Activated T-helper 1 cell treated with Interleukin-2 at 50 U/mL for 16 hours (primary cell): ENCODE measurements at regions not wholly inside any gene's neighbourhood (a gene's known extent, or its start where the extent isn't known, plus 50 kb on each side); places are given as distances from the start of the nearest gene placed in this dataset.
"Not testable (repeated sequence)": the region's sequence is repeated elsewhere in the genome, so short reads cannot be mapped to it uniquely, and the experiment has no call there.

Experiments used
- DNase-seq: peaks from one replicate; pipeline ENCODE4 v3.0.0-alpha.2; 2020; ENCODE audit warnings: low read depth

DNA sequence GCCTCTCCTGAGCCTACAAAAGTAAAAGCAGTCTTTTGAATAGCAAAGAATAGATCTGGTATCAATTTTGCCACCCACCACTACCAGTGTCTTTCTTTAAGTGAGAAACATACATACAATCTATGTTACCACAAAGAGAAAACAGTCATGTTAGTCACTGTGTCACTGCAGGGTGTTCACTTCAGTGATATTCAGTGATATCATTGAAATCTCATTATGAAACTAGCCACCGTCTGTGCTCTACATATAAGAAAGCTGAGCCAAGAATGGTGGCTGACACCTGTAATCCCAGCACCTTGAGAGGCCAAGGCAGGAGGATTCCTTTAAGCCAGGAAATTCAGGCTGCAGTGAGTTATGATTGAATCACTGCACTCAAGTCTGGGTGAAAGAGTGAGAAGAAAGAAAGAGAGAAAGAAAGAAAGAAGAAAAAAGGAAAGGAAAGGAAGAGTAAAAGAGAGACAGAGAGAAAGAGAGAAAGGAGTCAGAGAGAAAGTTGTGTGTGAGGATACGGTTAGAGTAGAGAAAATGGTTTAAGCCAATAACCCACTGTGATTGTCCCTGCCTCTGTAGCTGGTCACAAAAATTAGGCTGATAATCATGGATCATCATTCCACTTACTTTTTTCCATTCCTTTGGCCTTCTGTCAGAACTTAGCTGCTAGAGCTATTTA lies 847.1 kb downstream of the FAM181B start:
- DNase-seq, result no peak

DNA sequence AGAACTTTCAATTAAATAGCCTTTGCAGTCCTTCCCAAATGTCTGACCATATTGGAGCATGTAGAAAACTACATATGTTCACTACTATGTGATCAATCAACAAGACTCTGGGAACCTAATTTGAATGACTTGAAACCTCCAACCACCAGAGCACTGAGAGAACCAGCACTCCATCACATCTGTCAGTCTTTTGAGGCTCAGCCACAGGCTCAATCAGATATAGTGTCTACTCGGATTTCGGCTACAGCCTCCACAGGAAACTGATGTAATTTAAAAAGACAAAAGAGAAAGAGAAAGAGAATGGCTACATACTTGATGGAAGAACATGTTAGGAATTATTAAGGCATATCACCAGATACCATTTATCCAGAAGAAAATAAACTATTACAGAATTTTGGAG lies 859.0 kb downstream of the FAM181B start:
- no peak for DNase-seq

DNA sequence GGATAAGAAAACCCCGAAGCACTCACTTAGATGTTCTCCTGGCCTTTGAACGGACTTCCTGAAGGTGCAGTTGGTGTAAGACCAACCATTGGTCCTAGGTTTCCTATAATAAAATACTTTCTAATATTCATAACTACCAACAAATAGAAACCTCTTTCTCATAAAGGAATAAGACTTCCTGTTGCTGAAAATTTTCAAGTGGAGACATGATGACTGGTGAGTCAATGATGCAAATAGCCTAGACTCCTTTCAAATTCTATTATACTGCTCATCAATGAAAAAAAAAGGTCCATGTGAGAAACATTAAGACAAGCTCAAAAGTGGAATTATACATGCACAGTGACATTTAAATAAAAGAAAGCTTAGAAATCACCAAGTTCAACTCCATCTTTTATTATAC lies 862.8 kb downstream of the FAM181B start:
- DNase-seq, result no peak

DNA sequence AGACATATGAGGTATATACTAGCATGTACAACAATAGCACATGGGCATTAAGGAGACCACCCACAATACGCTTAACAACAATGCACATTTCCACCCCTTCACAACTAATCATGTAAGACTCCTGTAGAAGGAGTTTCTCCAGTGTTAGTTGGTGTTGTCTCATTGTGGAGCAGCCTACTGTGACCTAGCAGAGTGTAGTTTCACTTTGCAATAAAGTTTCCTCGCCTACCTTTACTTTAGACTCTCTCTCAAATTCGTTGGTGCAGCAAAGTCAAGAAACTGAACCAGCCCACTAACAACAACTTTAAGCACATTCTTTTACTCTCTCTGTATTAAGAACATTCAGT lies 863.6 kb downstream of the FAM181B start:
- no peak for DNase-seq

DNA sequence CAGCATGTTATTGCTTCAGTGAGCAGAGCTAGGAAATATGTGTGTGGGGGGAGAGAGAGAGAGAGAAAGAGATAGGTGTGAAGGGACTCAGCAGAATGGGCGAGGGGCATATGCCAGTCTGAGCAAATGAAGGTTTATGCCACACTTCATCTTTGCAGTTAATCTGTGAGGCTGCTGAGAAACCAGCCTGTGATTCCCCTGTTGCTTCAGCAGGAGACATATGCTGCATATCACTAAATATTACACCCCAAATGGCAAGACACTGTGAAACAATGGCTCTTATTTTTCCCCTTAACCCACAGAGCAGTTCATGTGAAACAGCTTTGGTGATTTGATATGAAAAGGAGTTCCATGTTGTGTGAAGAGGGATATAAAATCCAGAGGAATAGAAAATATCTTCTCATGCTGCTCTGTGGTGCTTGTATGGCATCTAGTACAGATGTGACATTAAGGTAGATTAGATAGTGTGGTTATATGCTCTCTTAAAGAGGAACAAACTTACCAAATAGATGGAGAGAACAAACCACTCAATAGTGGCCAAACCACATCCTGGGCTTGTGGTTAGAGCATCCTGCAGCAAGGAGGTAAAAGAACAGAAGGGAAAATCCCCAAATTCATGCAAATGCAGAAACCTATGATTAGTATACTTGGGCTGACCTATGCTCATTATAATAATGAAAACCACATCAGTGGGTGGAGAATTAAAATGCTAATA lies 864.2 kb downstream of the FAM181B start:
- DNase-seq, result peak; percentile 62

DNA sequence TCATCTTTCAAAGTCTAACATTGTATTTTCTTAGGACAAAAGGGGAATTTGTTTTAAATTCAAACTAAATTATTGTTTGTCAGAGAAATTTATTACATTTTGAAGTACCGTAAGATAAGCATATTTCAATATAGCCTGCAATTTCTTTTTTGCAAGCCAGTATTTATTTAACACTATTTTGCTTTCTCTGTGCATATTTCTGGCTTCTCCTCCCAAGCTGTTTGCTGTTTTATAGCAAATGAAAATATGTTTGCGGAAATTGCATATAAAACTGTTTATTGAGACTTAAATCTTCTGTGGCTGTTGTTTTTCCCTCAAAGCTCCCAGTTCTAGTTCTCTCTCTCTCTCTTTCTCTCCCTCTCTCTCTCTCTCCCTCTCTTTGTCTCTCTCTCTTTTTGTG lies 866.8 kb downstream of the FAM181B start:
- DNase-seq, result no peak

DNA sequence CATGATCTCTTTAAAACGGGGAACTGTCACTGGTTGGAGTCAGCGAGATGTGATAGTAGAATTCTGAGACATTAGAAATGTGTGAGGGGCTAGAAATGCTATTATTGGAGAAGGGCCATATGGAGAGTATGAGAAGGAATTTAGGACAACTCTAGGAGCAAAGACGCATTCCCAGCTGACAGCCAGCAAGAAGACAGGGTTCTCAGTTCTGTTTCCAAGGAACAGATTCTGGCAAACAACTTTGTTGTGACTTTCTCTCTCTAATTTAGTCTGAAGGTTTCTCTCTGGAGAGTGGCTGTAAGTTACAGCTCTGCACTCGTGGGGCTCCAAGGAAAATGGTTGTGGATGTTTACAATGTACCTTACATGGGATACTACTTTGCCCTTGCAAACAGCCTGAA lies 876.3 kb downstream of the FAM181B start:
- DNase-seq, result no peak

DNA sequence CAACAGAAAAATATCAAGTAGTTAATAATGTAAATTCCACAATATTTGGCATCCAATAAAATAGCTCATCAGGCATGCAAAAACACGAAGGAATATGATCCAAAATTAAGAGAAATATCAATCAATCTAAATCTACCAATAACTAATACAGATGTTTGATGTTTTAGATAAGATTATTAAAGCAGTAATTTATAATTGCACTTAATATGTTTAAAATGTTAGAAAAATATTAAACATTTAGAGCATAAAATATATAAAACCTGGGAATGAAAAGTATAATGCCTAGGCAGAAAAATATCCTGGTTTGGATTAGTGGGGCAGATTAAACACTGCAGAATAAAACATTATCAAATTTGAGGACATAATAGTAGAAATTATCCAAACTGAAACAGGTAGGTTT lies 879.9 kb downstream of the FAM181B start:
- no peak for DNase-seq

DNA sequence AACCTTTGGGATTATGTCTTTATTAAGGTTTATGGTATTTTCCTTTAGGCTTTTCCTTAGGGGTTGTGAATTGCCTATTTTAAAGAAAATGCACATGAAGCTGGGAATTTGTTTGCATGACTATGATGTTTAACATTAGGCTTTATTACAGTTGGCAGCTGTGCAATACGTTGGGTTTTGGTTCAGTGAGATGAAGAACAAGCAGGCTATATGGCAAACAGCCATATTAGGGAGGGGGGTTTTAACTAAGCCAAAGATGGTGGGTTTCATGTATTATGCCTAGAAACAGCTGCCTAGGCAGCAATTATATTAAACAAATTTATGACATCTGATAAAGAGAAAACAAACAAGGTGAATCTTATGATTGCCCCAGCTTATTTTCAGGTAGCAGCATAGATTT lies 880.8 kb downstream of the FAM181B start:
- DNase-seq, result no peak

DNA sequence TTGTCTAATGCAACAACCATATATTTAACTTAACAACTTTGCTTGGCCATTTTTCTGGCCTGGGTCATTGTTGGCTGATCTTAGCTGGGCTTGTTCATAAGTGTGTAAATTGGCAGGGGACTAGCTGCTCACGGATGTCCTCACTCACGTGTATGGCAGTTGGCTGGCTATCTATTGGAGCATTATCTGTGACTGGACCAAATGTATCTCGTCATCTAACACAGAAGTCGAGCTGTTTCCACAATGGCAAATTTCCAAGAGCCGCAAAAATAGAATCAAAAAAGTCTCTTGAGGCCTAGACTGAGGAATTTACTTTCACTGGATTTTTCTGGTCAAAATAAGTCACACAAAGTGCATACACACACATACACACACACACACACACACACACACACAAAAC lies 893.3 kb downstream of the FAM181B start:
- no peak for DNase-seq

DNA sequence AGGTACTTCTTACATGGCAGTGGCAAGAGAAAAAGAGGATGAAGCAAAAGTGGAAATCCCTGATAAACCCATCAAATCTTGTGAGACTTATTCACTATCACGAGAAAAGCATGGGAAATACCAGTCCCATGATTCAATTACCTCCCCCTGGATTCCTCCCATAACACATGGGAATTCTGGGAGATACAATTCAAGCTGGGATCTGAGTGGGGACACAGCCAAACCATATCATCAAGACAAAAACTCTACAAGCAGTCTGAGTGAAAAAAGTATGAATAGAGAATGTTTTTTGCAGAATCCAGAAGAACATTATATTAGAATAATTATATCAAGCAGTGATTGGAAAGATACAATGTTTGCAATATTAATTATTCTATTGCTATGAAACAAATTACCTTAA lies 893.7 kb downstream of the FAM181B start:
- no peak for DNase-seq

DNA sequence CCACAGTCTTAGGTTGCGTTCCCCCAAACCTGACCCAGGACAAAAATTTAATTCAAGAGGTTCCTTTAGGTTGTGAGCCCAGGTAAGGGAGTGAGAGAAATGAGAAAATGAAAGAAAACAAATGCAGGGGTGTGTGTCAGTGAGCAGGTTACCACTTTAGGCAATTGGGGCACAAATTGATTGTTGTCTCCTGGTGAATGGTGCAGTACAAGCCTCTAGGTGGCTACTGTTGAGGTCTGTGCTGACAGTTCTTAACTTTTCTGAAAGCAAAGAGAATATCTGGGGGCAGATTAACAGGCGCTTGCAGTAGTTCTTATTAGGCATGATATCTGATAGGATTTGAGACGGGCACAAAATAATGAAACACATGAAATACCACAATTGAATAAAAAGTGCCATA lies 894.6 kb downstream of the FAM181B start:
- DNase-seq, result no peak

DNA sequence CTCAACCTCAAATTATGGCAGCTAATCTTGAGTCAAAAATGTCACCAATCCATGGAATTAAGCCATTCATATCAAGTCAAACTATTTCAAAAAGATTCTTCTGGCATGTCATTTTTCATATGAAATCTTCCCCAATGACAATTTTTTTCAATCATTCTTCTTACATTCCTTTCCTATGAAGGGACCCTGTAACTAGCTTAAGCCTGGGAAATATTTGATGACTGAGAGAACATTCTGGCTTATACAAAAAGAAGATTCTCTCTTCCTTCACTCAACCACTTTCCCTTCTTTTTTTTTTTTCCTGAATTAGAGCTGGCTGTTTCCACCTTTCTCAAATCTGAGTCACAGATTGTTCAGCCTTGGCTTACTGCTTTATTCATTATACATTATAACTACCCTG lies 903.7 kb downstream of the FAM181B start:
- no peak for DNase-seq

DNA sequence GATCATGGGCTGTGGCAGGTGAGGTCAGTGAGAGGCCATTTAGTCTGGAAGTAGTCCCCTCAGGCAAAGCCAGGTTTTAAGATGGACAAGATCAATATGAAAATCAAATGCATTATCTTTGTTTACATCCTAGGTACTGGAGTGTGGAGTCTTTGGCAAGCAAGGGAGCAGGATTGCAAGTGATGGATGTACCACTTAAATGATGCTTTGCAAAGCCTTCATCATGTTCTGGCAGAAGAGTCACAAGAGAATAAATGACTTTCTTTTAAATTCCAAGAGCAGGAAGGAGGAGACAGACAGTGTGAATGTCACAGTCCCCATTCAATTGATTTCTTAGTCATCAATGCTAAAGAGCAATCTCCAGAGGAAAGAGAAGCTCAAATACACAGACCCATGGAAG lies 908.3 kb downstream of the FAM181B start:
- no peak for DNase-seq

DNA sequence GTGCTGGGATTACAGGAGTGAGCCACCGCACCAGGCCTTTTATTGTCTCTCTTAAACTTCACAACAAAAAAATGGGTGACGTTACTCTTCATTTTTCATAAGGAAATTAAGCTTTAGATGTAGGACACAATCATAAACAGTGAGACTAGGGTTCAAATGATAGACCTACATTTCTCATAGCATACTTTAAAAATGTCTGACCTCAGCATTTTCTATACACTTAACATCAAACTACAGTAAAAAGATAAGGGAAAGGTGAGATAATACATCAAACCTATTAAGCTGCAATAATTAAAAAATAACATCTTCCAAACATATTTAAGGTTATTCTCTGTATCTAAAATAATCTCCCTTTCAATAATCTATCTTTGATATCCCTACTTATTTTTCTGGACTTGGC lies 914.2 kb downstream of the FAM181B start:
- DNase-seq, result no peak

DNA sequence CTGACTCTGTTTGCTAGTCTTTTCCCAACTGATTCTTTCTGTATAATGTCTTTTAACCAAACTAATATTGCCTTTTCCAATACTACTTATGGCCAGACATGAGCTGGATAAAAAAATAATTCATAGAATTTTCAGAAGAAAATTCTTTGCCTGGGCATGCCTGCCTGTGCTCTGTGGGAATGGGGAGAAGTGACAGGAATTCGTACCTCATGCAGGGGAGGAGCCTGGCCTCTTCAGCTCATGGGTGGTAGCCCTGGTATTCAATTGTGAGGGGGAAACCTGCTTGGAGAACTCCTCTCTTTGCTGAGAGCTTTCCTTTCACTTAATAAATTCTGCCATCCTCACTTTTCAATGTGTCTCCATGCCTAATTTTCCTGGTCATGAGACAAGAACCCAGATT lies 928.8 kb downstream of the FAM181B start:
- DNase-seq, result no peak

DNA sequence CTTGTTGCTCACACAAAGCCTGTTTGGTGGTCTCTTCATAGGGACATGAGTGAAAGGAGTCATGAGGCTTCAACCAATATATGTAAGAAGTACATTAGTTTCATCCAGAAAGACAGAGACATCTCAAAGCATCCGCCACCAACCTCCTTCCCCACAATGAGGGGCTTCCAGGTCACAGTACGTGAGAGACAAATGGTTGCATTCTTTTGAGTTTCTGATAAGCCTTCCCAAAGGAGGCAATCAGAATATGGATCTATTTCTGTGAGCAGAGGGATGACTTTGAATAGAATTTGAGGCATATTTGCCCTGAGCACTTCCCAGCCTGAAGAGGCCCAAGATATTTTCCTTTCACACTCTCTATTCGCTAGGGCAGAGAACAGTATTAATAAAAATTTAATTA lies 931.1 kb downstream of the FAM181B start:
- no peak for DNase-seq

DNA sequence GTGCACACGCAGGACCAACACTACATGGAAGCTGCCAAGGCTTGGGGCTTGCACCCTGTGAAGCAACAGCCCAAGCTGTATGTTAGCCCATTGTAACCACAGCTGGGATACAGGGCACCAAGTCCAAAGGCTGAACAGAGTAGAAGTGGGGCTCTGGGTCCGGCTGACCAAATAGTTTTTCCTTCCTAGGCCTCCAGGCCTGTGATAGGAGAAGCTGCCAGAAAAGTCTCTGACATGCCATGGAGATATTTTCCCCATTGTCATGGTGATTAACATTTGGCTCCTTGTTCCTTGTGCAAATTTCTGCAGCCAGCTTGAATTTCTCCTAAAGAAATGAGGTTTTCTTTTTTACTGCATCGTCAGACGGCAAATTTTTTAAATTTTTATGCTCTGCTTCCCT lies 941.2 kb downstream of the FAM181B start:
- no peak for DNase-seq

DNA sequence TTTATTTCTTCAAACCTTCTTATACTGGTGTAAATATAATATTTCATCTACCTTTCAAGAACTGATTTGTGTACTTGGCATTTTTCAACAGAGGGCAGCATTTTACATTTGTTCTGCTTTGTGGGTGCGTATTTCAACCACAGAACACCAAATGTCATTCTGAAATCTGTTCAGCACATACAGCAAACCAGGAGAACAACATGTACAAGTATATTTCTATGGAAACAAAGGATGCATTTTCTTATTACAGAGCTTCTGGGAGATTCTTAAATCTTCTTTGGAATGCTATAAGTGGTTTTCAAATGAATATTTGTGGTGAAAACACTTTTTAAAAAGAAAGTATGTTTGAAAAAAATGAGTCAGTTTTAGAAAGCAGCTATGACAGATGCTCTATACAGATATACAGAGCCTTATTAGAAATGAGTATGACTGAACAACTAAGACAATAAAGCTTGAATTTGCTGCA lies 946.0 kb downstream of the FAM181B start:
- DNase-seq, result no peak

DNA sequence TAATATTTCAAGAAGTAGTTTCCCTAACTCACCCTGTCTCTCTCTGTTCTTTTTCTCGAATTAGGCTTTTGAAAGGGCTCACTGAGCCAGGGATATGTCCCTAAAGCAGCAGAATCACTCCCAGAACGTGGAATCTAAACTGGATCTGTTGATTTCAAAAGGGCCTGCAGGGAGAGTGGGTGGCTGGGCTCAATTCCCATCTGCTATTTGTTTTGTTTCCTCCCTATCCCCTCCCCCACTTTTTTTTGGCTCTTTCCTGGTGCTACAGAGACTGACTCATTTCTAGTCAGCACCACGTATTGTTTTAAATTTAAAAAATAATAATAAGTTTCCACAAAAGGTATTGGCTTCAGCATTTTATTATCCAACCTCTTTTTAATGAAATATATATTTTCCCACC lies 961.5 kb downstream of the FAM181B start:
- DNase-seq, result no peak

DNA sequence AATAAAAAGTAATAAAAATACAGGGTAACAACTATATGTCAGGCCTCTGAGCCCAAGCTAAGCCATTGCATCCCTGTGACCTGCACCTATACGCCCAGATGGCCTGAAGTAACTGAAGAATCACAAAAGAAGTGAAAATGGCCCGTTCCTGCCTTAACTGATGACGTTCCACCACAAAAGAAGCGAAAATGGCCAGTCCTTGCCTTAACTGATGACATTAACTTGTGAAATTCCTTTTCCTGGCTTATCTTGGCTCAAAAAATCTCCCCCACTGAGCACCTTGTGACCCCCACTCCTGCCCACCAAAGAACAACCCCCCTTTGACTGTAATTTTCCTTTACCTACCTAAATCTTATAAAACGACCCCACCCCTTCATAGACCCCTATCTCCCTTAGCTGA lies 963.8 kb downstream of the FAM181B start:
- not testable (repeated sequence) for DNase-seq

DNA sequence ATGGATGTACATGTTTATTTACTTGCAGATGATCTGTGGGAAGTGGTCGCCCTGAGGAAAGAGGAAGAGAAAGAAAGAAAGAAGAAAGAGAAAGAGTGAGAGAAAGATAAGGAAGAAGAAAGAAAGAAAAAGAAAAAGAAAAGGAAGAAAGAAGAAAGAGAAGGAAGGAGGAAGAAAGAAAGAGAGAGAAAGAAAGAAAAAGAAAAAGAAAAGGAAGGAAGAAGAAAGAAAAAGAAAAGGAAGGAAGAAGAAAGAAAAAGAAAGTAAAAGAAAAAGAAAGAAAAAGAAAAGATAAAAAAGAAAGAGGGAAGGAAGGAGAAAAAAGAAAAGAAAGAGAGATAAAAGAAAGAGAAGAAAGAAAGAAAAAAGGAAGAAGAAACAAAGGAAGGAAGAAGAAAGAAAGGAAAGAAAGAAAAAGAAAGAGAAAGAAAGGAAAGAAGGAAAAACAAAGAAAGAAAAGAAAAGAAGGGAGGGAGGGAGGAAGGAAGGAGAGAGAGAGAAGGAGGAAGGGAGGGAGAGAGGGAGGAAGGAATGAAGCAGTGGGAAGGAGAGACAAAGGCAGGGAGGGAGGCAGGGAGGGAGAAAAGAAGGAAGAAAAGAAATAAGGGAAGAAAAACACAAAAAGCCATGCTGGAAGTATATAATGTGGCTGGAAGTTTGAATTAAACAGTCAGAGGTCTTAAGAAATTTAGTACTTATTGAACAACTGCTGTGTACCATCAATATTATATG lies 976.6 kb downstream of the FAM181B start:
- DNase-seq, result no peak

DNA sequence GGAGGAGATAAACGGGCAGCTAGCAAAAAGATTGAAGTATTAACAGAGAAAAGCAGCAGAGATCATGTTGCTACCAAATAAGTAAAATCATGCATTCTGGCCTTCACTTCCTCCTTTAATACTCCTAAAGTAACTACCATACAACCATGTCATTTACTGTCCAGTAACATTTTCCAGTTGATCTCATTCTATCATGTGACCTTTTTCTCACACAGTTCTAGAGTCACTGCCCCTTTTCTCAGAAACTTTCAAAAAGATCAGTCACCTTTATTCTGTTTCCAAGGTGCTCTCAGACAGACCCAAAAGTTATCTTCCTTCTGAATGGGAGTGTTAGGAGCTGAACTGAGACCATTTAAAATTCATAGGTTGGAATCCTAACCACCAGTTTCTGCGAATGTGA lies 984.4 kb downstream of the FAM181B start:
- DNase-seq, result no peak
